HepG2 (cell line): ENCODE measurements at regions not wholly inside any gene's neighbourhood (a gene's known extent, or its start where the extent isn't known, plus 50 kb on each side); places are given as distances from the start of the nearest gene placed in this dataset.

Experiments used
- HMGXB3 ChIP-seq: sonication (generic); formaldehyde crosslinking; IDR thresholded peaks from 2 replicates; pipeline ENCODE4 v1.4.0; 2020; ENCODE audit warnings: missing genetic modification reagents, borderline replicate concordance
- MXD4 ChIP-seq: IDR thresholded peaks from 2 replicates; pipeline ENCODE4 v1.6.1; 2016; ENCODE audit warnings: mild to moderate bottlenecking, missing biosample characterization, missing genetic modification reagents
- THYN1 ChIP-seq: sonication (generic); formaldehyde crosslinking; IDR thresholded peaks from 2 replicates; pipeline ENCODE4 v1.8.1; 2023; ENCODE audit warnings: low read depth, mild to moderate bottlenecking, moderate library complexity, missing genetic modification reagents, borderline replicate concordance
- ZBTB1 ChIP-seq: sonication (generic); formaldehyde crosslinking; IDR thresholded peaks from 2 replicates; pipeline ENCODE4 v1.4.0; 2020; ENCODE audit warnings: missing genetic modification reagents, borderline replicate concordance
- ZBTB20 ChIP-seq: sonication (generic); formaldehyde crosslinking; IDR thresholded peaks from 2 replicates; pipeline ENCODE4 v1.8.1; 2023; ENCODE audit warnings: missing genetic modification reagents, low read depth, mild to moderate bottlenecking, borderline replicate concordance
- ZNF280D ChIP-seq: sonication (generic); formaldehyde crosslinking; IDR thresholded peaks from 2 replicates; pipeline ENCODE4 v1.5.1; 2020; ENCODE audit warnings: mild to moderate bottlenecking, missing genetic modification reagents
- ZNF33A ChIP-seq: sonication (generic); formaldehyde crosslinking; IDR thresholded peaks from 2 replicates; pipeline ENCODE4 v1.5.1; 2020; ENCODE audit warnings: missing genetic modification reagents, mild to moderate bottlenecking, moderate library complexity, borderline replicate concordance
- TF ChIP-seq, protein P1 (sequence below): sonication (generic); formaldehyde crosslinking; IDR thresholded peaks from 2 replicates; pipeline ENCODE4 v1.5.0; 2020; ENCODE audit warnings: mild to moderate bottlenecking, missing genetic modification reagents, borderline replicate concordance

DNA sequence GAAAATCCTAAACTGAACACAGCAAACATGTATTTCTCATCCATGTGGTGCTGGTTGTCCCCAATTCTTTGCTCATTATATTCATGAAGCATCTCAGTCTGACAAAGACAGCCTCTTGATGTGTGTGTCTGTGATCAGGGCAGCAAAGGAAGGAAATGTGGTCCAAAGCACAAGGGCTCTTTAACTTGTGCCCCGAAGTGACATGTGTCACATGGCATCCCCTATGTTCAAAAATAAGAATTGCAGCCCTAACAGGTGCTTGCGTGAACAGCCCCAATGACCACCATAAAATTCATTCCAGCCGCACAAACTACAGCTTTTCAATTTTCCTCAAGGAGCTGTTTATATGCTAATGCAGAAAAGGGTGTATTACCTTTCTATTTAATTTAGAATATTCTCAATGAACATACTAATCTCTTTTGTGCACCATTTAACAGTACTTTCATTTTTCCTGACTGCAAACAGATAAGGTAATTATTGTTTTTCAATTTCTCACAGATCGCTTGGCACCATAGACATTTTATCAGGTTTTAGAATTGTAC, 231.9 kb upstream of the CTSO start (continued):
- TF ChIP-seq, protein P1, sequence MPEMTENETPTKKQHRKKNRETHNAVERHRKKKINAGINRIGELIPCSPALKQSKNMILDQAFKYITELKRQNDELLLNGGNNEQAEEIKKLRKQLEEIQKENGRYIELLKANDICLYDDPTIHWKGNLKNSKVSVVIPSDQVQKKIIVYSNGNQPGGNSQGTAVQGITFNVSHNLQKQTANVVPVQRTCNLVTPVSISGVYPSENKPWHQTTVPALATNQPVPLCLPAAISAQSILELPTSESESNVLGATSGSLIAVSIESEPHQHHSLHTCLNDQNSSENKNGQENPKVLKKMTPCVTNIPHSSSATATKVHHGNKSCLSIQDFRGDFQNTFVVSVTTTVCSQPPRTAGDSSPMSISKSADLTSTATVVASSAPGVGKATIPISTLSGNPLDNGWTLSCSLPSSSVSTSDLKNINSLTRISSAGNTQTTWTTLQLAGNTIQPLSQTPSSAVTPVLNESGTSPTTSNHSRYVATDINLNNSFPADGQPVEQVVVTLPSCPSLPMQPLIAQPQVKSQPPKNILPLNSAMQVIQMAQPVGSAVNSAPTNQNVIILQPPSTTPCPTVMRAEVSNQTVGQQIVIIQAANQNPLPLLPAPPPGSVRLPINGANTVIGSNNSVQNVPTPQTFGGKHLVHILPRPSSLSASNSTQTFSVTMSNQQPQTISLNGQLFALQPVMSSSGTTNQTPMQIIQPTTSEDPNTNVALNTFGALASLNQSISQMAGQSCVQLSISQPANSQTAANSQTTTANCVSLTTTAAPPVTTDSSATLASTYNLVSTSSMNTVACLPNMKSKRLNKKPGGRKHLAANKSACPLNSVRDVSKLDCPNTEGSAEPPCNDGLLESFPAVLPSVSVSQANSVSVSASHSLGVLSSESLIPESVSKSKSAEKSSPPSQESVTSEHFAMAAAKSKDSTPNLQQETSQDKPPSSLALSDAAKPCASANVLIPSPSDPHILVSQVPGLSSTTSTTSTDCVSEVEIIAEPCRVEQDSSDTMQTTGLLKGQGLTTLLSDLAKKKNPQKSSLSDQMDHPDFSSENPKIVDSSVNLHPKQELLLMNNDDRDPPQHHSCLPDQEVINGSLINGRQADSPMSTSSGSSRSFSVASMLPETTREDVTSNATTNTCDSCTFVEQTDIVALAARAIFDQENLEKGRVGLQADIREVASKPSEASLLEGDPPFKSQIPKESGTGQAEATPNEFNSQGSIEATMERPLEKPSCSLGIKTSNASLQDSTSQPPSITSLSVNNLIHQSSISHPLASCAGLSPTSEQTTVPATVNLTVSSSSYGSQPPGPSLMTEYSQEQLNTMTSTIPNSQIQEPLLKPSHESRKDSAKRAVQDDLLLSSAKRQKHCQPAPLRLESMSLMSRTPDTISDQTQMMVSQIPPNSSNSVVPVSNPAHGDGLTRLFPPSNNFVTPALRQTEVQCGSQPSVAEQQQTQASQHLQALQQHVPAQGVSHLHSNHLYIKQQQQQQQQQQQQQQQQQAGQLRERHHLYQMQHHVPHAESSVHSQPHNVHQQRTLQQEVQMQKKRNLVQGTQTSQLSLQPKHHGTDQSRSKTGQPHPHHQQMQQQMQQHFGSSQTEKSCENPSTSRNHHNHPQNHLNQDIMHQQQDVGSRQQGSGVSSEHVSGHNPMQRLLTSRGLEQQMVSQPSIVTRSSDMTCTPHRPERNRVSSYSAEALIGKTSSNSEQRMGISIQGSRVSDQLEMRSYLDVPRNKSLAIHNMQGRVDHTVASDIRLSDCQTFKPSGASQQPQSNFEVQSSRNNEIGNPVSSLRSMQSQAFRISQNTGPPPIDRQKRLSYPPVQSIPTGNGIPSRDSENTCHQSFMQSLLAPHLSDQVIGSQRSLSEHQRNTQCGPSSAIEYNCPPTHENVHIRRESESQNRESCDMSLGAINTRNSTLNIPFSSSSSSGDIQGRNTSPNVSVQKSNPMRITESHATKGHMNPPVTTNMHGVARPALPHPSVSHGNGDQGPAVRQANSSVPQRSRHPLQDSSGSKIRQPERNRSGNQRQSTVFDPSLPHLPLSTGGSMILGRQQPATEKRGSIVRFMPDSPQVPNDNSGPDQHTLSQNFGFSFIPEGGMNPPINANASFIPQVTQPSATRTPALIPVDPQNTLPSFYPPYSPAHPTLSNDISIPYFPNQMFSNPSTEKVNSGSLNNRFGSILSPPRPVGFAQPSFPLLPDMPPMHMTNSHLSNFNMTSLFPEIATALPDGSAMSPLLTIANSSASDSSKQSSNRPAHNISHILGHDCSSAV (CRISPR knock-in tag), result no peak
- TF ChIP-seq ZNF280D (CRISPR knock-in tag) (no peak), HMGXB3 (no peak), ZBTB20 (no peak), MXD4 (CRISPR knock-in tag) (no peak), THYN1 (CRISPR knock-in tag) (no peak), ZBTB1 (CRISPR knock-in tag) (no peak), ZNF33A (no peak)
